AG10803 (cell line): ENCODE measurements at regions not wholly inside any gene's neighbourhood (a gene's known extent, or its start where the extent isn't known, plus 50 kb on each side); places are given as distances from the start of the nearest gene placed in this dataset.
"Not testable (repeated sequence)": the region's sequence is repeated elsewhere in the genome, so short reads cannot be mapped to it uniquely, and the experiment has no call there.

Source experiments
- DNase-seq: peaks from one replicate; pipeline ENCODE4 v3.0.0; 2010; ENCODE audit warnings: low read depth
- H3K4me3 ChIP-seq: 2 replicates; pipeline ENCODE4 v1.5.1; 2011; ENCODE audit warnings: mild to moderate bottlenecking, low read length, control low read depth
- CTCF ChIP-seq: conservative IDR thresholded peaks from 2 replicates; pipeline ENCODE4 v1.5.1; 2011; ENCODE audit warnings: mild to moderate bottlenecking, low read length, control low read depth, inconsistent platforms

GRCh38 chr2:176423819-176424218 is 154.6 kb downstream of the MTX2 start:
- no peak overlapping the region for H3K4me3 ChIP-seq
- no peak for TF ChIP-seq CTCF
- no peak for DNase-seq

- H3K4me3 ChIP-seq: no peak overlapping the region
- TF ChIP-seq CTCF: no peak
- no peak for DNase-seq
These were observed 155.5 kb downstream of the MTX2 start for GRCh38 chr2:176424746-176425145.

GRCh38 chr2:176427549-176427948 is 158.3 kb downstream of the MTX2 start:
- TF ChIP-seq CTCF: no peak
- H3K4me3 ChIP-seq: no peak overlapping the region
- DNase-seq: no peak

- not testable (repeated sequence) for DNase-seq, H3K4me3 ChIP-seq
These were observed 159.8 kb downstream of the MTX2 start for GRCh38 chr2:176428944-176429469.

- H3K4me3 ChIP-seq: no peak overlapping the region
- no peak for TF ChIP-seq CTCF
- no peak for DNase-seq
These were observed 163.2 kb downstream of the MTX2 start for GRCh38 chr2:176432434-176432833.

GRCh38 chr2:176435729-176436128 is 166.5 kb downstream of the MTX2 start:
- no peak for TF ChIP-seq CTCF

GRCh38 chr2:176443946-176444345 is 174.7 kb downstream of the MTX2 start:
- peak; percentile 54 for DNase-seq
- H3K4me3 ChIP-seq: no peak overlapping the region
- TF ChIP-seq CTCF: no peak

More at GRCh38 chr2:176435729-176436128, 166.5 kb downstream of the MTX2 start:
- no peak overlapping the region for H3K4me3 ChIP-seq
- DNase-seq: no peak

- H3K4me3 ChIP-seq: no peak overlapping the region
- DNase-seq: peak; percentile 63
These were observed 176.7 kb downstream of the MTX2 start for GRCh38 chr2:176445956-176446355.

More at GRCh38 chr2:176445956-176446355, 176.7 kb downstream of the MTX2 start:
- no peak; the same call in 1 of the 2 replicates for TF ChIP-seq CTCF
